NCI-H1930 (cell line): ENCODE measurements at regions not wholly inside any gene's neighbourhood (a gene's known extent, or its start where the extent isn't known, plus 50 kb on each side); places are given as distances from the start of the nearest gene placed in this dataset.

ENCODE experiments used
- DNase-seq, 2 experiments: peaks; one replicate each; lab custom pipeline; 2025; lab: John Stamatoyannopoulos, UW

- DNase-seq: no peak
These were observed 221.7 kb downstream of the BCL11B start for GRCh38 chr14:99050309-99050708.

GRCh38 chr14:99052467-99052866 lies 219.5 kb downstream of the BCL11B start:
- DNase-seq: no peak

GRCh38 chr14:99055019-99055418 lies 217.0 kb downstream of the BCL11B start:
- DNase-seq: no peak

GRCh38 chr14:99055816-99056215 lies 216.2 kb downstream of the BCL11B start:
- no peak for DNase-seq

GRCh38 chr14:99057576-99058083 lies 214.4 kb downstream of the BCL11B start:
- DNase-seq: no peak

- no peak for DNase-seq
These were observed 213.5 kb downstream of the BCL11B start for GRCh38 chr14:99058542-99058941.

GRCh38 chr14:99062216-99062615 lies 209.8 kb downstream of the BCL11B start:
- DNase-seq: no peak

GRCh38 chr14:99062772-99063418 lies 209.1 kb downstream of the BCL11B start:
- DNase-seq: no peak

GRCh38 chr14:99063620-99064225 lies 208.3 kb downstream of the BCL11B start:
- DNase-seq: no peak

- DNase-seq: no peak
These were observed 207.6 kb downstream of the BCL11B start for GRCh38 chr14:99064262-99064954.

- DNase-seq: no peak
These were observed 206.4 kb downstream of the BCL11B start for GRCh38 chr14:99065551-99065950.

GRCh38 chr14:99066378-99066777 lies 205.6 kb downstream of the BCL11B start:
- DNase-seq: no peak

GRCh38 chr14:99067141-99067920 lies 204.7 kb downstream of the BCL11B start:
- DNase-seq: no peak

- DNase-seq: no peak
These were observed 204.1 kb downstream of the BCL11B start for GRCh38 chr14:99067927-99068326.

- no peak for DNase-seq
These were observed 202.1 kb downstream of the BCL11B start for GRCh38 chr14:99069946-99070345.

GRCh38 chr14:99072433-99072832 lies 199.6 kb downstream of the BCL11B start:
- DNase-seq: no peak

- DNase-seq: no peak
These were observed 199.0 kb downstream of the BCL11B start for GRCh38 chr14:99072956-99073355.

GRCh38 chr14:99073431-99073830 lies 198.6 kb downstream of the BCL11B start:
- no peak for DNase-seq

- DNase-seq: no peak
These were observed 196.9 kb downstream of the BCL11B start for GRCh38 chr14:99075061-99075460.

- DNase-seq: no peak
These were observed 196.1 kb downstream of the BCL11B start for GRCh38 chr14:99075771-99076375.

GRCh38 chr14:99077076-99077843 lies 194.7 kb downstream of the BCL11B start:
- no peak for DNase-seq
